Right lobe of liver (tissue), 4 donors: ENCODE measurements at regions not wholly inside any gene's neighbourhood (a gene's known extent, or its start where the extent isn't known, plus 50 kb on each side); places are given as distances from the start of the nearest gene placed in this dataset.

Experiments
- CTCF ChIP-seq, 4 donors: fragments of 200-600 bp in 3 of 4; fragments of 450-650 bp in 1 of 4; IDR thresholded peaks; one replicate each; pipeline versions ENCODE4 v1.5.1 to v1.8.0; 2016 to 2022; ENCODE audit warnings: antibody characterized with exemption in 4 of 4, mild to moderate bottlenecking in 2 of 4
- POLR2A ChIP-seq: fragments of 450-650 bp; IDR thresholded peaks from one replicate; pipeline ENCODE4 v1.6.1; 2017; ENCODE audit warnings: antibody characterized with exemption, mild to moderate bottlenecking
- donor health status: DM: no; HTN: no; CAD: no.
- donor health status: DM: no; HTN: no; CAD: no.
- donor health status: DM: no; HTN: yes; CAD: no.

- TF ChIP-seq POLR2A (no peak), CTCF (IDR thresholded peaks at IDR 0.05) (no peak)
Observed at GRCh38 chr19:30158893-30159245, 213.3 kb upstream of the ZNF536 start.
